Psoas muscle (tissue), 7 donors: ENCODE measurements at regions not wholly inside any gene's neighbourhood (a gene's known extent, or its start where the extent isn't known, plus 50 kb on each side); places are given as distances from the start of the nearest gene placed in this dataset.

Experiments used
- ATAC-seq, 4 donors: fragments of 200-7000 bp; cut with Tn5 transposase; one replicate each; pipeline ENCODE4 v1.9.1; 2020; ENCODE audit warnings: moderate library complexity in 3 of 4, mild to moderate bottlenecking in 2 of 4
- DNase-seq, 2 donors: peaks; one replicate each; pipeline ENCODE4 v3.0.0-alpha.2; 2020
- H3K27ac ChIP-seq: fragments of 200-600 bp; one replicate; pipeline ENCODE4 v1.8.0; 2022
- H3K27me3 ChIP-seq, 3 donors: fragments of 200-600 bp in 1 of 3; one replicate each; pipeline versions ENCODE4 v1.6.1 to v1.8.0; 2013 to 2022; ENCODE audit warnings: low read length in 2 of 3, mild to moderate bottlenecking in 2 of 3, moderate library complexity in 1 of 3; ENCODE audit not compliant: insufficient read depth in 3 of 3
- H3K36me3 ChIP-seq, 2 donors: fragments of 200-600 bp in 1 of 2; one replicate each; pipeline versions ENCODE4 v1.6.1 to v1.8.0; 2013 to 2022; ENCODE audit warnings: low read depth in 1 of 2, mild to moderate bottlenecking in 1 of 2, moderate library complexity in 1 of 2; ENCODE audit not compliant: insufficient read depth in 1 of 2
- H3K4me1 ChIP-seq: fragments of 200-600 bp; one replicate; pipeline ENCODE4 v1.8.0; 2022
- H3K4me3 ChIP-seq: fragments of 200-600 bp; one replicate; pipeline ENCODE4 v1.8.0; 2022; ENCODE audit warnings: mild to moderate bottlenecking
- H3K9me3 ChIP-seq: fragments of 200-600 bp; one replicate; pipeline ENCODE4 v1.8.0; 2022
- WGBS, 3 donors: extraction: QIAGEN DNeasy Blood & Tissue Kit; methylation state at CpG; one replicate each; pipeline versions ENCODE4 v1.1.6 to v1.1.7; 2013; 5-methylcytosine and 5-hydroxymethylcytosine counted together
- intact Hi-C, 2 donors: fragments of 100-400 bp; cut with DNase I; formaldehyde crosslinking; loops; one replicate each; pipeline versions ENCODE4 v1.11.0 to v1.14.2; 2022
- TF ChIP-seq, protein P1 (sequence below): fragments of 200-600 bp; IDR thresholded peaks from one replicate; pipeline ENCODE4 v1.8.0; 2022; ENCODE audit warnings: antibody characterized with exemption
- donor health status: healthy with polysubstance abuse.
- donor health status: DM: no; HTN: no; CAD: no; lungs with moderate emphysema.
- donor health status: Bipolar disorder and iron deficiency.
- donor health status: healthy.
- donor health status: DM: yes; HTN: yes; CAD: no.
- donor health status: DM: no; HTN: no; CAD: no.
- donor health status: DM: yes; HTN: yes; CAD: no.

DNA sequence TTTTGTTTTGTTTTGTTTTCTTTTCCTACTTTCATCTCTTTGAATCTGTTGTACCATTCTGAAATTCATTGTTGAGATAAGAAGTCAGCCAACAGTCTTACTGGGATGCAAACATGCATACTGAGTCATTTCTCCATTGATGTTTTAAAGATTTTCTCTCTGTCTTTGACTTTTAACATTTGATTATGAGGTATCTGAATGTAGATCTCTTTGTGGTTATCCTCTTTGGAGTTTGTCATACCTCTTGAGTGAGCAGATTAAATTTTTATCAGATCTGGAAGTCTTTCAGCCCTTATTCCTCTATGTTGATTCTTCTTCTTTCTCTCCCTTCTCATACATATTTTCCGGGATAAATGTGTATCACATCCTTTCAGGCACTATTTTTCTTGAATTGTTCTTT, 406.9 kb upstream of the NCAM2 start:
- no peak overlapping the region for H3K27ac ChIP-seq
- H3K9me3 ChIP-seq = no peaks in the 10 kb centered on the region
- H3K27me3 ChIP-seq = no peaks in the 10 kb centered on the region
- H3K36me3 ChIP-seq = no peaks in the 10 kb centered on the region
- TF ChIP-seq, protein P1, sequence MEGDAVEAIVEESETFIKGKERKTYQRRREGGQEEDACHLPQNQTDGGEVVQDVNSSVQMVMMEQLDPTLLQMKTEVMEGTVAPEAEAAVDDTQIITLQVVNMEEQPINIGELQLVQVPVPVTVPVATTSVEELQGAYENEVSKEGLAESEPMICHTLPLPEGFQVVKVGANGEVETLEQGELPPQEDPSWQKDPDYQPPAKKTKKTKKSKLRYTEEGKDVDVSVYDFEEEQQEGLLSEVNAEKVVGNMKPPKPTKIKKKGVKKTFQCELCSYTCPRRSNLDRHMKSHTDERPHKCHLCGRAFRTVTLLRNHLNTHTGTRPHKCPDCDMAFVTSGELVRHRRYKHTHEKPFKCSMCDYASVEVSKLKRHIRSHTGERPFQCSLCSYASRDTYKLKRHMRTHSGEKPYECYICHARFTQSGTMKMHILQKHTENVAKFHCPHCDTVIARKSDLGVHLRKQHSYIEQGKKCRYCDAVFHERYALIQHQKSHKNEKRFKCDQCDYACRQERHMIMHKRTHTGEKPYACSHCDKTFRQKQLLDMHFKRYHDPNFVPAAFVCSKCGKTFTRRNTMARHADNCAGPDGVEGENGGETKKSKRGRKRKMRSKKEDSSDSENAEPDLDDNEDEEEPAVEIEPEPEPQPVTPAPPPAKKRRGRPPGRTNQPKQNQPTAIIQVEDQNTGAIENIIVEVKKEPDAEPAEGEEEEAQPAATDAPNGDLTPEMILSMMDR = no peak
- H3K4me3 ChIP-seq = no peak overlapping the region
- intact Hi-C loops = no loop called here
- ATAC-seq = no peak
- 76 to 80% (median 78%) methylated on average over 1 of the region's 1 CpG for WGBS, 3 donors
- DNase-seq = no peak
- no peaks in the 10 kb centered on the region for H3K4me1 ChIP-seq

DNA sequence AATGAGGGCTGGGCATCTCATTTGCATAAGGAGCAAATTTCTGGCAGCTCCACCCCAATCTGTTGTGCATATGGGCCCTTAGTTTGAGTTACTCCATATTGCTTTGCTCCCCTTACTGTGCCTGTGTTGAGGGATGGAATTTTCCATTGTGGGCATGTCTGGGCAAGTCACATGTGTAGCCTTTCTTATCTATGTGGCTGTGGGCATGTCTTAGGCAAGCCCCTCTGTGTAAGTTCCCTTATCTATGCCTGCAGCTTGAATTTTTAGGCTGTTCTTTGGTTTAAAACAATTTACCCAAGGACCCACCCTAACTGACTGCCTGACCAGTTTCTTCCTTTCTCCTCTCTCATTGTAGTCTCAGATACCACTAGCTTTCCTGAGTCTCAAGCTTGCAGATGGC, 405.7 kb upstream of the NCAM2 start:
- no peak overlapping the region for H3K4me3 ChIP-seq
- no peaks in the 10 kb centered on the region for H3K4me1 ChIP-seq
- no peaks in the 10 kb centered on the region for H3K36me3 ChIP-seq
- intact Hi-C loops = no loop called here
- TF ChIP-seq, protein P1 = no peak
- no peaks in the 10 kb centered on the region for H3K27me3 ChIP-seq
- ATAC-seq = no peak
- H3K9me3 ChIP-seq = no peaks in the 10 kb centered on the region
- H3K27ac ChIP-seq = no peak overlapping the region
- no peak for DNase-seq

DNA sequence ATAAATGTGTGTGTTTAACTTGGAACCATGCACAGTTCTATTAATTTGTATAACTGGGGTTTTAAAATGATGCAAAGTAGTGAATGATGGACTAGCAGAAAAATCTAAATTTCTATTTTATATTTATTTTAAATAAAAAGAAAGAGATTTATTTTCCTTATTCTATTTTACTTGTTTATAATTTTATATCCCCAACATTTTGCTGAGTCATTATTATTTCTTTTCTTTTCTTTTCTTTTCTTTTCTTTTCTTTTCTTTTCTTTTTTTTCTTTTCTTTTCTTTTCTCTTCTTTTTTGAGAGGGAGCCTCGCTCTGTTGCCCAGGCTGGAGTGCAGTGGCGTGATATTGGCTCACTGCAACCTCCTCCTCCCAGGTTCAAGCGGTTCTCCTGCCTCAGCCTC, 395.0 kb upstream of the NCAM2 start:
- TF ChIP-seq, protein P1 = no peak
- intact Hi-C loops = no loop called here
- ATAC-seq (no peak), DNase-seq (no peak)
- Histone ChIP-seq H3K4me3 (no peak overlapping the region), H3K27ac (no peak overlapping the region), H3K4me1 (no peaks in the 10 kb centered on the region), H3K9me3 (no peaks in the 10 kb centered on the region), H3K27me3 (no peaks in the 10 kb centered on the region), H3K36me3 (no peaks in the 10 kb centered on the region)
- WGBS, 3 donors = 83 to 98% (median 89%) methylated on average over 3 of the region's 3 CpGs

DNA sequence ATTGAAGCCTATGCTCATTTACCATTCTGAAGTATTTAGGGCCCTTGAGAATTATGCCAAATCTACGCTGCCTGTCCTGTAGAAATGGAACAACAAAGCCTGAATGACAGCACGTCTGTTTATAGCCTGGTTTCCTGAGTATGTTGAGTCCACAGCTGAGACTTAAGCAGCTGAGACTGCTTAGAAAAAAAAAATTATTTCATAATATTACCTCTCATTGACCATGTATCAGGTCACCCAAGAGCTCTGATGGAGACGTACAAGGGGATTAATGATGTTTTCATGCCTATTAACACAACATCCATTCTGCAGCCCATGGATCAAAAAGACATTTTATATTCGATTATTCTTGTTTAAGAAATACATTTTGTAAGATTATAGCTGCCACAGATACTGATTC, 387.2 kb upstream of the NCAM2 start:
- 45 to 53% (median 51%) methylated on average over 4 of the region's 4 CpGs for WGBS, 3 donors
- Histone ChIP-seq H3K27ac (no peak overlapping the region), H3K36me3 (no peaks in the 10 kb centered on the region), H3K4me3 (no peak overlapping the region), H3K4me1 (no peaks in the 10 kb centered on the region), H3K27me3 (no peaks in the 10 kb centered on the region), H3K9me3 (no peaks in the 10 kb centered on the region)
- ATAC-seq (no peak), DNase-seq (no peak)
- TF ChIP-seq, protein P1 = no peak
- intact Hi-C loops = no loop called here

DNA sequence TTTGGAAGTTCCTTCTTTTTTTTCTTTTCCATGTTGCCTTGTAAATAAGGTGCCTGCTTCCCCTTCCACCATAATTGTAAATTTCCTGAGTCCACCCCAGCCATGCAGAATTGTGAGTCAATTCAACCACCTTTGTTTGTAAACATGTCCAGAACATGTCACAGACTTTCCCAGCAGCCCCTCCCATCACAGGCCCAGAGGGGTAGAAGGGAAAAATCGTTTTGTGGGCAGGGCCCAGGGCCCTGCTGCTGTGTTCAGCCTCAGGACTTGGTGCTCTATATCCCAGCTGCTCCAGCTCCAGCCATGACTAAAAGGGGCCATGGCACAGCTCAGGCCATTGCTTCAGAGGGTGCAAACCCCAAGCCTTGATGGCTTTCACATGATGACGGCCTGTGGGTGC, 384.6 kb upstream of the NCAM2 start:
- Histone ChIP-seq H3K9me3 (no peaks in the 10 kb centered on the region), H3K4me1 (no peaks in the 10 kb centered on the region), H3K27ac (no peak overlapping the region), H3K27me3 (no peaks in the 10 kb centered on the region), H3K36me3 (no peaks in the 10 kb centered on the region), H3K4me3 (no peak overlapping the region)
- DNase-seq = no peak
- no peak for ATAC-seq
- intact Hi-C loops = no loop called here
- WGBS, 3 donors = 55 to 63% (median 60%) methylated on average over 2 of the region's 2 CpGs
- TF ChIP-seq, protein P1 = no peak
